COR-L47 (cell line): ENCODE measurements at regions not wholly inside any gene's neighbourhood (a gene's known extent, or its start where the extent isn't known, plus 50 kb on each side); places are given as distances from the start of the nearest gene placed in this dataset.
"Not testable (repeated sequence)": the region's sequence is repeated elsewhere in the genome, so short reads cannot be mapped to it uniquely, and the experiment has no call there.

ENCODE experiments used
- DNase-seq: peaks from one replicate; lab custom pipeline; 2025; lab: John Stamatoyannopoulos, UW

- DNase-seq: no peak
Measured at GRCh38 chr6:80504882-80505281, 398.4 kb downstream of the BCKDHB start.

- no peak for DNase-seq
Measured at GRCh38 chr6:80503660-80504059, 397.2 kb downstream of the BCKDHB start.

GRCh38 chr6:80502871-80503270, 396.4 kb downstream of the BCKDHB start:
- DNase-seq: no peak

- DNase-seq: no peak
Measured at GRCh38 chr6:80501636-80502035, 395.2 kb downstream of the BCKDHB start.

- not testable (repeated sequence) for DNase-seq
Measured at GRCh38 chr6:80497696-80498486, 391.4 kb downstream of the BCKDHB start.

DNA sequence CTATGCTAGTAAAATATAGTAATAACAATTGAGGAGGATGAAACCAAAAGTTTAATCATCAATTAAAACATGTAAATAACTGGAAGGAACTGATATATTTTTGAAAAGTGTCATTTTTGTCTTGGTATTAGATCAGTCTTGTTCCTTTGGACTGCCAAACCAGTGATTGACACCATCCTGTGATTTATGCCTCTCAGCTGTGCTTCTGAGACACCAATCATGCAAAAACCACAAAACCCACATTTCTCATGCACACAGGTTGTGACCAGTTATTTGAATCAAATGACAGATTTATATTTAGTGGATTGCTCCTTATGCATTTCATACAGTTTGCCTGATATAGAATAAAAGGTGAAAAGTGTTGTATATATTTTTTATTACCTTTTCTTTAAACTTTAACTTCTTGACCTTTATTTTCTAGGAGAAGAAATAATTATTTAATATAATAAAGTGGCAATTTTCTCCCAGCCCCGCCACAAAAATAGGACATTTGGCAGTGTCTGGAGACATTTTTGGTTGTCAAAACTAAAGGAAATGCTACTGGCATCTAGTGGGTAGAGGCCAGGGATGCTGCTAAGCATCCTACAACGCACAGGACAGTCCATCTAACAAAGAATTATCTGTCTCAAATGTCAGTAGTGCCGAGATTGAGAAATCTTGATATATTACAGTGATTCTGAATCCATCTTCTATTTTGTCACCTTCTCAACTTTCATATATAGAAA, 383.6 kb downstream of the BCKDHB start:
- DNase-seq: no peak

DNA sequence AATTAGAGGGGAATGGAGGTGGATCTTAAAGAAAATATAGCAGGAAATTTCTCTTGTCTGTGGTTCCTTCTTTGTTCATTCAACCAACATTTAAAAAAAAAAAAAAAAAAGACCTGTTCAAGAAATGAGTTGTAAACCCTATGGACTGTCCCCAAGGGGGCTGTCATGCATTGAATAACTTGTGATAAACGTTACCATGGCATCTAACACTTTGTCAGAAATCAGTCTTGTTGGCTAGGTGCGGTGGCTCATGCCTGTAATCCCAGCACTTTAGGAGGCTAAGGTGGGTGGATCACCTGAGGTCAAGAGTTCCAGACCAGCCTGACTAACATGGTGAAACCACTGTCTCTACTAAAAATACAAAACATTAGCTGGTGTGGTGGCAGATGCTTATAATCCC, 381.7 kb downstream of the BCKDHB start:
- no peak for DNase-seq

GRCh38 chr6:80485494-80485893, 379.0 kb downstream of the BCKDHB start:
- DNase-seq: not testable (repeated sequence)

- DNase-seq: no peak
Measured at GRCh38 chr6:80482056-80482455, 375.6 kb downstream of the BCKDHB start.

GRCh38 chr6:80480421-80481157, 374.1 kb downstream of the BCKDHB start:
- DNase-seq: no peak

- DNase-seq: no peak
Measured at GRCh38 chr6:80478030-80478429, 371.6 kb downstream of the BCKDHB start.

- DNase-seq: no peak
Measured at GRCh38 chr6:80477591-80477990, 371.1 kb downstream of the BCKDHB start.

- DNase-seq: no peak
Measured at GRCh38 chr6:80472271-80472670, 365.8 kb downstream of the BCKDHB start.

DNA sequence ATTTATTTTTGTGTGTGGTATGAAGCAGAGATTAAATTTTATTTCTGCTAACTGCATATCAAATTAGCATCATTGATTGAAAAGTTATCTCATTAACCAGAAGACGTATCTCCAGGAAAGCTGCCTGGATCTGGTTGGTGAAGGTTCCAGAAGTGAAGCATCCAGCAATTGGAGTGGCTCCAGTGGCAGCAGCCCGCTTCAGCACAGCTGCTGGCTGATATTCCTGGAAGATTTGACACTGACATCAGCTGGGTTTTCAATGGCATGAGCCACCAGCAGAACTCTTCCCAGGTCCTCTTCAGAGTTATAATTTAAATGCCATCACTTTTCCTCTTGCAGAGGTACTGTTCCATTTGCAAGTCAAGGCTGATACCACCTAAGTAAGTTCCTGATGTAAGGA, 363.5 kb downstream of the BCKDHB start:
- no peak for DNase-seq

- peak; percentile 51 for DNase-seq
Measured at GRCh38 chr6:80468398-80468797, 361.9 kb downstream of the BCKDHB start.

GRCh38 chr6:80467408-80467807, 360.9 kb downstream of the BCKDHB start:
- no peak for DNase-seq

DNA sequence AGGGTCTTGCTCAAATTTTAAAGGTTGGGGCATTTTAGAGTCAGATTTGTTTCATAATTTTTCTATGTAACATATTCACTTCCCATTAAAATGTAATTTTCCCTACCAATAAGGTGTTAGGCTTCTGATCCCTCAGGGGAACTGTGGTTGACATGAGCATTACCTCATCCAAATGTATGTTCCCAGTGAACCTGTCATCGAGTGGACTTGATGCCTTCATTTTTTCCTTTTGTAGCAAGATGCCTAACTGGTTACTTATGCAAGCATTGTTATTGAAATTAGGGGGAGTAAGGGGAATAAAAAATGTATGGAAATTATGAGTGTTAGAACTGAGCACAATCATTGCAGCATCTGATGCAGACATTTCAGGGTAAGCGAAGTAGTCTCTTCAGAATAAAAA, 360.5 kb downstream of the BCKDHB start:
- DNase-seq: no peak

GRCh38 chr6:80465513-80465912, 359.0 kb downstream of the BCKDHB start:
- DNase-seq: no peak

DNA sequence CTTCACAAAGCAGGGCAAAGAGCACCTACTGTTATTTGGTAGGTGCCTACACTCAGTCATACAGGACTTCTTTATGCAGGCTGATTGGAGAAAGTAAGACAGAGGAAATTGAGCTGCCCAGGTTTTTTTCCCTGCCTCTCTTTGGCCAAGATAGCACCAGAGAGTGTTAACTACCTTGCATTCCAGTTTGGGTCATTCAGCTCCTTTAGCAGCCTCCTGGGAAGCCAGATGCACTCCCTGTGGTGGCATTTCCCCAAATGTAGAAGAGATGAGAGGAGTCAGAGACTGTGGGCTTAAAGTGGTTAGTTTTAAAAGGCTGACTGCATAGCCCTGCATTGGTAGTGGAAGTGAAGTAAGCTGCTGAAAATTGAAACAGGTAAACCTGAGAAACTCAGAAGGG, 358.4 kb downstream of the BCKDHB start:
- no peak for DNase-seq

DNA sequence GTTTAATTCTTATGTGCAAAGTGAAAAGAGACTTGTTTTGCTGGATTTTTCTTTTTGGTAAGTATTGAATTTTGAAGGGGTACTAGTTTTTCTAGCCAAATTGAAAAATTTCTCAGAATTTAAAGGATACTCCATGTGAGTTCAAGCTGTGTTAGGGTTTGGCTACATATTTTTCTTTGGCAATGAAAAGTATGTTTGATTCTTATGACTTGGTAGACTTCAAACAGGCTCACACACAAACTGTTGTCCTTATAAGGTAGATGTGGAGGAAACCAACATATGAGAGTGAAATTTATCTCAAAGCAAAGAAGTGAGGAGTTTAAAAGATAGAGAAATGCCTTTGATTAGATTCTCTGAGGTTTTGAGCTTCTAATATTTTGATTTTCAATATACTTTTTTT, 356.7 kb downstream of the BCKDHB start:
- DNase-seq: no peak

GRCh38 chr6:80460257-80460865, 353.9 kb downstream of the BCKDHB start:
- no peak for DNase-seq

DNA sequence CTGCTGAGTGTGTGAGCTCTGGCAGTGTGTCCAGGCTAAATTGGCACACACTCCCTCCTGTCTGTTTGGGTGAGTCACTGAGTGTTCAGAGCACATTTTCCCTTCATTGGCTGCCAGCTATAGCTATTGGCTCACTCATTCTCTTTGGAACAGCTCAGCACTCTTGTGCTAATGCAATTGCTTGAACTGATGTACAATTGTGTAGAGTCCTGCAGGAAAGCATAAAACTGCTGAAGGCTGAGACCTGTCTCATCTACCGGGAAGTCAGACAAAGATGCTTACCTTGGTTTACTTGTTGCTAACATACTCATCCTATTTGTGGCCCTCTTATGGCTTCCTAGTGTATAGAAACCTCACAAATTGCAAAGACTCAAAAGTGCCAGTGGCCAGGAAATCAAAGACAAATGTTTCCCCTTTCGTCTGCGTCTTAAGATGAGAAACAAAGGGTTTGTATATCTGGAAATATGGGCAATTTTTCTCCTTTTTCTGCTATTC, 351.0 kb downstream of the BCKDHB start:
- DNase-seq: no peak
